ENCODE measurements at regions not wholly inside any gene's neighbourhood (a gene's known extent, or its start where the extent isn't known, plus 50 kb on each side); places are given as distances from the start of the nearest gene placed in this dataset.

GRCh38 chr18:5728531-5728930, 166.8 kb downstream of the TMEM200C start:
- no peaks in the 10 kb centered on the region for H3K9me3 ChIP-seq (ENCODE audit: control insufficient read depth in 5 of 5, low read length in 5 of 5)
- no peak overlapping the region for H3K9ac ChIP-seq (ENCODE audit: low read length in 5 of 5)
- H3K36me3 ChIP-seq (ENCODE audit: control insufficient read depth in 5 of 5, insufficient read depth in 5 of 5, low read length in 5 of 5), result no peaks in the 10 kb centered on the region
- H3K4me1 ChIP-seq (ENCODE audit: control insufficient read depth in 5 of 5, insufficient read depth in 5 of 5, low read length in 5 of 5), result peaks cover 0 to 5% (median 0%) of the 10 kb centered on the region in 5 donors
- no peak overlapping the region for H3K27ac ChIP-seq (ENCODE audit: low read depth, low read length)
- H3K4me3 ChIP-seq (ENCODE audit: low read depth in 1 of 5, low read length in 5 of 5), result no peak overlapping the region
- H3K27me3 ChIP-seq (ENCODE audit: control insufficient read depth in 5 of 5, insufficient read depth in 4 of 5, low read length in 5 of 5), result peaks cover 0 to 2% (median 0%) of the 10 kb centered on the region in 5 donors

GRCh38 chr18:5726011-5726410, 169.3 kb downstream of the TMEM200C start:
- no peak overlapping the region for H3K9ac ChIP-seq (ENCODE audit: low read length in 5 of 5)
- no peaks in the 10 kb centered on the region for H3K36me3 ChIP-seq (ENCODE audit: control insufficient read depth in 5 of 5, insufficient read depth in 5 of 5, low read length in 5 of 5)
- H3K4me1 ChIP-seq (ENCODE audit: control insufficient read depth in 5 of 5, insufficient read depth in 5 of 5, low read length in 5 of 5), result peaks cover 0 to 5% (median 0%) of the 10 kb centered on the region in 5 donors
- H3K27me3 ChIP-seq (ENCODE audit: control insufficient read depth in 5 of 5, insufficient read depth in 4 of 5, low read length in 5 of 5), result peaks cover 0 to 2% (median 0%) of the 10 kb centered on the region in 5 donors
- no peak overlapping the region for H3K4me3 ChIP-seq (ENCODE audit: low read depth in 1 of 5, low read length in 5 of 5)
- no peak overlapping the region for H3K27ac ChIP-seq (ENCODE audit: low read depth, low read length)
- no peaks in the 10 kb centered on the region for H3K9me3 ChIP-seq (ENCODE audit: control insufficient read depth in 5 of 5, low read length in 5 of 5)

DNA sequence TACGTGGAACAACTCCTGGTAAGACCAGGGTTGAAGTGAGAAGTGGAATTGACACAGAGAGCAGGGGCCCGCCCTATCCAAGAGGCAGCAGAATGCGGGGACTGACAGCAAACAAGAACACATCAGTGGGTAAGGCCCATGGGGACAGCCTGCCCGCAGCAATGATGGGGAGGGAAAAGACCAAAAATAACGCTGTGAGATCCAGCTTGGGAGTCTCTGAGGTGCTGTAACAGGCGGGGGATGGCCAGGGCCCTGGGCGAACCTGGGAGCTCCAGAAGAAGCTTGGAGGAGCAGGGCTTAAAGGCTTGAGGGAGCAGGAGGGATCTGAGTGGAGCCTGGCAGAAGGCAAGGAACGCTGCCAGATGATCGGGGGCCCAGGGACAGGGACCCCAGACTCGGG, 173.4 kb downstream of the TMEM200C start:
- Histone ChIP-seq H3K9ac (ENCODE audit: low read length in 5 of 5) (no peak overlapping the region), H3K4me3 (ENCODE audit: low read depth in 1 of 5, low read length in 5 of 5) (no peak overlapping the region), H3K27me3 (ENCODE audit: control insufficient read depth in 5 of 5, insufficient read depth in 4 of 5, low read length in 5 of 5) (peaks cover 0 to 3% (median 0%) of the 10 kb centered on the region in 5 donors), H3K4me1 (ENCODE audit: control insufficient read depth in 5 of 5, insufficient read depth in 5 of 5, low read length in 5 of 5) (no peaks in the 10 kb centered on the region), H3K27ac (ENCODE audit: low read depth, low read length) (no peak overlapping the region), H3K36me3 (ENCODE audit: control insufficient read depth in 5 of 5, insufficient read depth in 5 of 5, low read length in 5 of 5) (no peaks in the 10 kb centered on the region), H3K9me3 (ENCODE audit: control insufficient read depth in 5 of 5, low read length in 5 of 5) (no peaks in the 10 kb centered on the region)

- no peak overlapping the region for H3K4me3 ChIP-seq (ENCODE audit: low read depth in 1 of 5, low read length in 5 of 5)
- no peaks in the 10 kb centered on the region for H3K9me3 ChIP-seq (ENCODE audit: control insufficient read depth in 5 of 5, low read length in 5 of 5)
- H3K4me1 ChIP-seq (ENCODE audit: control insufficient read depth in 5 of 5, insufficient read depth in 5 of 5, low read length in 5 of 5), result no peaks in the 10 kb centered on the region
- H3K27ac ChIP-seq (ENCODE audit: low read depth, low read length), result no peak overlapping the region
- H3K27me3 ChIP-seq (ENCODE audit: control insufficient read depth in 5 of 5, insufficient read depth in 4 of 5, low read length in 5 of 5), result peaks cover 0 to 3% (median 0%) of the 10 kb centered on the region in 5 donors
- no peaks in the 10 kb centered on the region for H3K36me3 ChIP-seq (ENCODE audit: control insufficient read depth in 5 of 5, insufficient read depth in 5 of 5, low read length in 5 of 5)
- H3K9ac ChIP-seq (ENCODE audit: low read length in 5 of 5), result no peak overlapping the region
Measured at GRCh38 chr18:5720132-5720531, 175.2 kb downstream of the TMEM200C start.

GRCh38 chr18:5717256-5717655, 173.5 kb upstream of the EPB41L3 start:
- no peak overlapping the region for H3K4me3 ChIP-seq (ENCODE audit: low read depth in 1 of 5, low read length in 5 of 5)
- H3K36me3 ChIP-seq (ENCODE audit: control insufficient read depth in 5 of 5, insufficient read depth in 5 of 5, low read length in 5 of 5), result no peaks in the 10 kb centered on the region
- no peaks in the 10 kb centered on the region for H3K4me1 ChIP-seq (ENCODE audit: control insufficient read depth in 5 of 5, insufficient read depth in 5 of 5, low read length in 5 of 5)
- no peak overlapping the region for H3K9ac ChIP-seq (ENCODE audit: low read length in 5 of 5)
- H3K27me3 ChIP-seq (ENCODE audit: control insufficient read depth in 5 of 5, insufficient read depth in 4 of 5, low read length in 5 of 5), result peaks cover 0 to 3% (median 0%) of the 10 kb centered on the region in 5 donors
- H3K27ac ChIP-seq (ENCODE audit: low read depth, low read length), result no peak overlapping the region
- H3K9me3 ChIP-seq (ENCODE audit: control insufficient read depth in 5 of 5, low read length in 5 of 5), result no peaks in the 10 kb centered on the region

GRCh38 chr18:5710676-5711075, 166.9 kb upstream of the EPB41L3 start:
- Histone ChIP-seq H3K9me3 (ENCODE audit: control insufficient read depth in 5 of 5, low read length in 5 of 5) (no peaks in the 10 kb centered on the region), H3K27ac (ENCODE audit: low read depth, low read length) (no peak overlapping the region), H3K36me3 (ENCODE audit: control insufficient read depth in 5 of 5, insufficient read depth in 5 of 5, low read length in 5 of 5) (no peaks in the 10 kb centered on the region), H3K9ac (ENCODE audit: low read length in 5 of 5) (no peak overlapping the region), H3K4me1 (ENCODE audit: control insufficient read depth in 5 of 5, insufficient read depth in 5 of 5, low read length in 5 of 5) (no peaks in the 10 kb centered on the region), H3K27me3 (ENCODE audit: control insufficient read depth in 5 of 5, insufficient read depth in 4 of 5, low read length in 5 of 5) (no peaks in the 10 kb centered on the region), H3K4me3 (ENCODE audit: low read depth in 1 of 5, low read length in 5 of 5) (no peak overlapping the region)

DNA sequence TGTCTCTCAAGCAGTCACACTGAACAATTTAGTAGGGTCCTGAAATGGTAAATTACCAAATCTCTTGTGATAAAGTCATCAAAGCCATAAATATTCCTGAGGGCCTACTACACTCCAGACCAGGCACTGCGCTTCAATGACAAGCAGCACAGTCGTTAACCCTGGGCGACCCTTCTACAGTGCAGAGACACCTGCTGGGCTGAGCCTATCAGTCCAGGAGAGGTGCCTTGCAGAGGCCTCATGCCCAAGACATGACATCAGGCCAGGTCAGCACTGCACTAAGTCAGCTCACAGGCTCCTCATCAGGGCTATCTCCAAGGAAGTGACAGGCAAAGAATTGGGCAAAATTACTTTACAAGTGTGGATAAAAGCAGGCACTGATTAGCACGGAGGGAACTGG, 166.4 kb upstream of the EPB41L3 start:
- Histone ChIP-seq H3K9me3 (ENCODE audit: control insufficient read depth in 5 of 5, low read length in 5 of 5) (no peaks in the 10 kb centered on the region), H3K36me3 (ENCODE audit: control insufficient read depth in 5 of 5, insufficient read depth in 5 of 5, low read length in 5 of 5) (no peaks in the 10 kb centered on the region), H3K27me3 (ENCODE audit: control insufficient read depth in 5 of 5, insufficient read depth in 4 of 5, low read length in 5 of 5) (no peaks in the 10 kb centered on the region), H3K4me3 (ENCODE audit: low read depth in 1 of 5, low read length in 5 of 5) (no peak overlapping the region), H3K4me1 (ENCODE audit: control insufficient read depth in 5 of 5, insufficient read depth in 5 of 5, low read length in 5 of 5) (no peaks in the 10 kb centered on the region), H3K9ac (ENCODE audit: low read length in 5 of 5) (no peak overlapping the region), H3K27ac (ENCODE audit: low read depth, low read length) (no peak overlapping the region)

DNA sequence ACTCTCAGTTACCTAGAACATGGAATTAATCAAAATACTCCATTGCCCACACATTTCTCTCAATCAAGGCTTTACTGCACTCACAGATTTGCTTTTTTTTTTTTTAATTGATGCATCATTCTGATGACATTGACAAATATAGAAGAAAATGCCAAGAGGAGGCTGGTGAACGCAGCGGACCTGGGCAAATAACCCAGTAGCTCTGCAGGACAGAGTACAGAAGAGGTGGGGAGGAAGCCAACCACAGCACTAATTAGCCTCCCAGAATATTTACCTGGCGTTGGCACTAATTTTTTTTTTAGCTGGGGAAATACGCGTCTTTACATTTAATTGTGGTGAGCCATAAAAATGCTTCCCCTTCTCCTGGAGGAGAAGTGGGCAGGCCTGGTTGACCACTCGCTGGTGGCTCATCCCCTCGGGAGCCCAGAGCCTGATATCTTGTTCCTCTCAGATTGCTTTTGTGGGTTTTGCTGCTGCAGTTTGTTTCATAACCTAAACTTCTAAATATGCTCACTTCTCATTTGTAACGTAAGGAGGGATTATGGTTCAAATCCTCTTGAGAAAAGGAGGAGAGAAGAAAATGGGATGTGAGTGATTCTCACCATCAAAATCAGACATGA, 165.8 kb upstream of the EPB41L3 start:
- no peak overlapping the region for H3K4me3 ChIP-seq (ENCODE audit: low read depth in 1 of 5, low read length in 5 of 5)
- no peaks in the 10 kb centered on the region for H3K36me3 ChIP-seq (ENCODE audit: control insufficient read depth in 5 of 5, insufficient read depth in 5 of 5, low read length in 5 of 5)
- H3K27me3 ChIP-seq (ENCODE audit: control insufficient read depth in 5 of 5, insufficient read depth in 4 of 5, low read length in 5 of 5), result no peaks in the 10 kb centered on the region
- no peaks in the 10 kb centered on the region for H3K9me3 ChIP-seq (ENCODE audit: control insufficient read depth in 5 of 5, low read length in 5 of 5)
- no peak overlapping the region for H3K9ac ChIP-seq (ENCODE audit: low read length in 5 of 5)
- H3K27ac ChIP-seq (ENCODE audit: low read depth, low read length), result no peak overlapping the region
- H3K4me1 ChIP-seq (ENCODE audit: control insufficient read depth in 5 of 5, insufficient read depth in 5 of 5, low read length in 5 of 5), result no peaks in the 10 kb centered on the region

DNA sequence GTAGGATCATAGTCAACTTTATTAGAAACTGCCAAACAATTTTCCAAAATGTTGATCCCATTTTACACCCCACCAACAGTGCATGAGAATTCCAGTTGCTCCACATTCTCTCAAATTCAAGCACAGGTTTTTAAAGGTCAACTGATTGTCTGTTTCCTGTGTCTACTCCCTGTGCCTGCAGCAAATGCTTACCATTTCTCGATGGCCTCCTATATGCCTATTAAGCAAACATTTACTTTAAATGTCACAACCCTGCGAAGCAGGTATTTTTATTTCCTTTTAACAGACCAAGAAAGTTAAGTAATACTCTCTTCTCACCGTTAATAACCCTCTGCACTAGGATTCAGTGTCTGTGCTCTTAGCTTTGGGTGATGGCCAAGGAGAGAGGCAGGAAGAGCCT, 163.8 kb upstream of the EPB41L3 start:
- H3K27ac ChIP-seq (ENCODE audit: low read depth, low read length), result no peak overlapping the region
- no peaks in the 10 kb centered on the region for H3K9me3 ChIP-seq (ENCODE audit: control insufficient read depth in 5 of 5, low read length in 5 of 5)
- H3K27me3 ChIP-seq (ENCODE audit: control insufficient read depth in 5 of 5, insufficient read depth in 4 of 5, low read length in 5 of 5), result no peaks in the 10 kb centered on the region
- H3K9ac ChIP-seq (ENCODE audit: low read length in 5 of 5), result no peak overlapping the region
- no peaks in the 10 kb centered on the region for H3K4me1 ChIP-seq (ENCODE audit: control insufficient read depth in 5 of 5, insufficient read depth in 5 of 5, low read length in 5 of 5)
- no peaks in the 10 kb centered on the region for H3K36me3 ChIP-seq (ENCODE audit: control insufficient read depth in 5 of 5, insufficient read depth in 5 of 5, low read length in 5 of 5)
- H3K4me3 ChIP-seq (ENCODE audit: low read depth in 1 of 5, low read length in 5 of 5), result no peak overlapping the region

GRCh38 chr18:5705393-5705792, 161.6 kb upstream of the EPB41L3 start:
- Histone ChIP-seq H3K4me3 (ENCODE audit: low read depth in 1 of 5, low read length in 5 of 5) (no peak overlapping the region), H3K9me3 (ENCODE audit: control insufficient read depth in 5 of 5, low read length in 5 of 5) (no peaks in the 10 kb centered on the region), H3K9ac (ENCODE audit: low read length in 5 of 5) (no peak overlapping the region), H3K27ac (ENCODE audit: low read depth, low read length) (no peak overlapping the region), H3K36me3 (ENCODE audit: control insufficient read depth in 5 of 5, insufficient read depth in 5 of 5, low read length in 5 of 5) (no peaks in the 10 kb centered on the region), H3K4me1 (ENCODE audit: control insufficient read depth in 5 of 5, insufficient read depth in 5 of 5, low read length in 5 of 5) (no peaks in the 10 kb centered on the region), H3K27me3 (ENCODE audit: control insufficient read depth in 5 of 5, insufficient read depth in 4 of 5, low read length in 5 of 5) (no peaks in the 10 kb centered on the region)
